NCI-H345 (cell line): ENCODE measurements at regions not wholly inside any gene's neighbourhood (a gene's known extent, or its start where the extent isn't known, plus 50 kb on each side); places are given as distances from the start of the nearest gene placed in this dataset.
"Not testable (repeated sequence)": the region's sequence is repeated elsewhere in the genome, so short reads cannot be mapped to it uniquely, and the experiment has no call there.

Source experiments
- DNase-seq: peaks from one replicate; lab custom pipeline; 2025; lab: John Stamatoyannopoulos, UW

DNA sequence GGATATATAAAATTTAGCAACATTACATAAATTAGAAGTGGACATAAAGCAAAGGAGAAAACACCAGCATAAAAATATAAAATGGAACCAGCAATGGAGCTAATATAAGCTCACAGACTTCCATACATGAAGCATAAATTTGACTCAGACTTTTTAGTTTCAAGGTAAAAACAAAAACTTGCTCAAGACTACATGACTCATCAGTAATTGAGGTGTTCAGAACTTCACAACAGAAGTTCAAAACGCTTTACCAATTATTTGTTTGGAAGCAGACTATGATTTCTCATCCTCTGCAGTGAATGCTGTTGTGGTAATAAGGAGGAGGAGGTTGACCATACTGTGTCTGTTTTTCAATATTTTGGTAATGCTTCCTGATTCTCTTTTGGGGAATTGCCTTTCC lies 192.0 kb upstream of the MEIS1 start:
- DNase-seq: not testable (repeated sequence)

GRCh38 chr2:66242099-66242789 lies 192.7 kb upstream of the MEIS1 start:
- no peak for DNase-seq

GRCh38 chr2:66240286-66240685 lies 194.6 kb upstream of the MEIS1 start:
- no peak for DNase-seq

DNA sequence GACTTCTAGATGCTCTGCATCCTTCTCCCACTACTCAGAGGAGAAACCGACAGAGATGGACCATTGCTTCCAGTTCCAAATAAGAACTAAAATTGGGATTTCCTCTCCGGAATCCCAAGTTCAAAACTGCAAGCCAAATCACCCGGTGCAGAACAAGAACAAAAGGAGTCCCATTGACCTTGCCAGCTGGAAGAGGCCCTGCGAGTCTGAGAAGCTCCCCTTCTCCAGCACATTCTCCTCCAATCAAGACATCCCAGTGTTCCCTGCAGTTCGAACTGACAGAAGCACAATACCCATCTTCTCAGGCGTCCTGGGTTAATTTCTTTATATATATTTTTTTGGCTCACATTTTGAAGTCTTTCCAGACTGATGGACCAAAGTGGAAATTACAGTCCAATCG lies 195.3 kb upstream of the MEIS1 start:
- no peak for DNase-seq

DNA sequence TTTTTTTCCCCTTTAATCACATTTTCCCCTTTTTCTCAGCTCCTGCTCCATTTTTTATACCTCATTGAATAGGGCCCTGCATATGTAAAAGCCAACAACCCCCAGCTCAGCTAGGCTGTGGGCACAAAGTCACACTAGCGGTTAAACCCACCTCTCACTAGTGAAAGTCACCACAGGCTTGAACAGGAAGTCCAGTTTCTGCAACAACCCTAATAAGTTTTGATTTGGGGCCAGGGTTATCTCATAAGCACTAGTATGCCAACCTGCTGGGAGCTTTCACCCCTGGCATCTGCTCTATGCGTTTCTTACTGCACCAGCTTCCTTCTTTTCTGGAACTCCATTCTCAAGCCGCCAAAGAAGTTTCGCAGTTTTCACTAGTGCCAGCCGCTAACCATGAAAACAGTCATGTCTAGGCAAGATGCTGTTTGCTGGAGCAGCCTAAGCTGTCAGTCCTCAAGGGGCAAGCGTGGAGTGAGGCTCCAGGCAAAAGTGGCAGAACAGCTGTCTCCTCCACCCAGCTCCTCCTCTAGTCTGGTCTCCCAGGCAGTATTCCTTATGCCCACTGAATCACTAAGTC lies 197.0 kb upstream of the MEIS1 start:
- no peak for DNase-seq

DNA sequence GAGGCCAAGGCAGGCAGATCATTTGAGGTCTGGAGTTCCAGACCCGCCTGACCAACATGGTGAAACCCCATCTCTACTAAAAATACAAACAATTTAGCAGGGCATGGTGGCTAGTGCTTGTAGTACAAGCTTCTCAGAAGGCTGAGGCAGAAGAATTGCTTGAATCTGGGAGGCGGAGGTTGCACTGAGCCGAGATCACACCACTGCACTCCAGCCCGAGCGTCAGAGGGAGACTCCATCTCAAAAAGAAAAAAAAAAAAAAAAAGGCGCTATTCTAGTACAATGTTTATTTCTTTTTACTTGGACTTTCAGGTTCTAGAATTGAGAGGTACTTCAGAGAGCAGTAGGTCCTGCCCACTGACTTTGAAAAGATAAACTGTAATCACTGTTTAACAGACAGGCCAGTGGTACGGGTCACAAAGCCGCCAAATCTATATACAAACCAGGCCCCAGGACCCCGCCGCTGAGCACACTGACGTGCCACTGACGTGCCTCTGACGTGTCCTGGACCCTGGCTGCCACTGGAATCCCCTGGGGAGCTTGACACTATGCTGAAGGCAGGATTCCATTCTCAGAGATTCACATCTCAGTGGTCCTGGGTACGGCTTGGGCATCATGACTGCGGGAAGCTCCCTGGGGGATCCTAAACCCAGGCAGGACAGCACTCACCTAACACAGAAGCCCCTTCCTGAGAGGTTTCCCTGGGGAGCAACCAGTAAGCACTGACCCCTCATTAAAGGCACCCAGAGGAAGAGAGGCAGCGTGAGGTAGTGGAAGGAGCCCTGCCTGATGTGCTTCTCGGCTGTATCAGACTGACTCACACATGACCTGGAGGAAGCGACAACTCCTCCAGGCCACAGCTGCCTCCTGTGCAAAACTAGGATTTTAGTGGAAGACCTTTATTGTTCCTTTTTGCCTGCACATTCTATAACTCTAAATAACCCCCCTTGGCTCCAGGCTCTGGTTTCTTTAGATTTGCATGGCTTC lies 197.8 kb upstream of the MEIS1 start:
- no peak for DNase-seq

DNA sequence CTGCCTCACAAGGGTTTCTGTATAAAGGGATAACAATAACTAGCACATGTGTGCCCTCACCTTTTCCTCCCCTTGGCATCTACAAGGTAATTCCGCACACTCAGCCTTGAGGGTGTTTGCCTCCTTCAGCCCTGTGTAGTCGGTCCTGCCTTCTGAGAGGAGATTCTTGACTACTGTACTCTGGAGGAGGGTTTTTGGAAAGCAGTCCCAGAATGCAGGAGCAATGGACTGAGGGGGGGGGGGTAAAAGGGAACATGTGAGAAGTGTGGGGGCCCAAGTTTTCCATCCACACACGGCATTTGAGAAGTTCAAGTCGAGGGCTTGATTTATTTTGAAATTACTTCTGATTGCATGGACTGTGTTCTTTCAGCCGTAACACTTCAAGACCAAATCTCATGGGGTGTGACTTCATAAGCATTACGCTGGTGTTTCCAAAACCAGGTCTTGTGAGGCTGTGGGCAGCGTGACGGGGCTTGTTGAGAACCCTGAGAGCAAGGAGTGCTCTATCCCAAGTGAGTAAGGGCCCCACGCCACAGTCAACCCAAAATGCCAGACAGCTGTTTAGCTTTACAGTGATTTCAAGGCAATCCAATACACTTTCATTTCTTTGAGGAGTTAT lies 198.7 kb upstream of the MEIS1 start:
- DNase-seq: no peak

- no peak for DNase-seq
Measured at GRCh38 chr2:66235428-66235827, 199.5 kb upstream of the MEIS1 start.

- DNase-seq: no peak
Measured at GRCh38 chr2:66233981-66234380, 200.9 kb upstream of the MEIS1 start.

- DNase-seq: no peak
Measured at GRCh38 chr2:66228128-66228547, 206.8 kb upstream of the MEIS1 start.

DNA sequence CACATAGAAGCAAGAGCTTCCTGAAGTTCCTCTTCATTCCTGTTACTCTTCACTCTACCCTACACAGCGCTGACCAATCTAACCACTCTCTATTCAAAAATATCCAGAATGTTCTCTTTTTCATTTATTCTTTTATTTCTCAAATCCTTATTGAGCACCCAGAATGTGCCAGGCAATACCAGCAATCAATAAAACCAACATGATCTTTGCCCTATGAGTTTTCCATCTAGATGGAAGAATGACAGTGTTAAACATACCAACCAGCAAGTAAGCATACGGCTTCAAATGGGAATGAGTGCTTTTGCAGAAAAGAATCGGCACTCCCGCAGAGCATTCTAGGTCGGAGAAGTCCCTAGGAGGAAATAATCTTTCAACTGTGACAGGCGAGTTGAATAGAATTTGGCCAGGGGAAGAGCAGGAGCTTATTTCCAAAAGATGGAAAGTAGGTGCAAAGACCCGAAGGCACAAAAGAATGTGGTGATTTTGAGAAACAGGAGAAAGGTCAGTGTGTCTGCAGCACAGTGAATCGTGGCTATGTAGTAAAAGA lies 217.8 kb upstream of the MEIS1 start:
- no peak for DNase-seq

- DNase-seq: peak; percentile 30
Measured at GRCh38 chr2:66212749-66213148, 222.2 kb upstream of the MEIS1 start.

GRCh38 chr2:66202586-66202985 lies 232.3 kb upstream of the MEIS1 start:
- no peak for DNase-seq

- DNase-seq: no peak
Measured at GRCh38 chr2:66201242-66201641, 233.7 kb upstream of the MEIS1 start.

DNA sequence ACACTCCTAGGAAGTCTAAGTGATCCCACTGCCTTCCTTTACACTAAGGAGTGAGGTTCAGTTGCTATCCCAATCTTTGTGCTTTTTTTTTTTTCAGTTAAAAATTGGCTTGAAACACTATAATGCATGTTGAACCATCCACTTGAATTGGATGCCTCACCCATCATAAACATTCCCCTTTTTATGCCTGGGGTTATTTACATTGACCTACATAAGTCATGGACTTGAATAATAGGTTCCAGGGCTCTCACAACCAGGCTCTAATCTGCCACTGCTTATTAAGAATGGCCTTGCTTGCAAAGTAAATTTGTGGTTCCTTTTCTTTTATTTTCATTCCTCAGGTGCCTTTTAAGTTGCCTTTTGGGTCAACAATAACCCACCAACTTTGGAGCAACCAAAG lies 236.1 kb upstream of the MEIS1 start:
- peak; percentile 5 for DNase-seq

- no peak for DNase-seq
Measured at GRCh38 chr2:66192888-66193287, 242.0 kb upstream of the MEIS1 start.

- DNase-seq: no peak
Measured at GRCh38 chr2:66191311-66191710, 243.6 kb upstream of the MEIS1 start.

DNA sequence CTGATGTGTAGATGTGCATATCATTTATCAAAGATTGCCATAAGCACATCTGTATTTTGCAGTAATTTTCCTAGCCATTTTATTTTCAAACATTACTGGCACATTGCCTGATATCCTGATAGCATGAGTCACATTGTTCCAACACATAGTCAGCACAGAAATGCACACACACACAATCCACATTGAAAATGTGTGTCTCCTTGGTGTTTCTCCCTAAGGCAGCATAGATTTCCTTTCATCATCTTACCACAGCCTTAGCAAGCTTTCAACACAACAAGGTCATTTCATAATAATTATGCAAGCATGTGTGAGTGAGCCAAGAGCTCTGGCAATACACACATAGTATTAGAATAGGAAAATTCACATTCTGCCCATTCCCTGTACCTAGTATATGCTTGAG lies 245.4 kb upstream of the MEIS1 start:
- no peak for DNase-seq

DNA sequence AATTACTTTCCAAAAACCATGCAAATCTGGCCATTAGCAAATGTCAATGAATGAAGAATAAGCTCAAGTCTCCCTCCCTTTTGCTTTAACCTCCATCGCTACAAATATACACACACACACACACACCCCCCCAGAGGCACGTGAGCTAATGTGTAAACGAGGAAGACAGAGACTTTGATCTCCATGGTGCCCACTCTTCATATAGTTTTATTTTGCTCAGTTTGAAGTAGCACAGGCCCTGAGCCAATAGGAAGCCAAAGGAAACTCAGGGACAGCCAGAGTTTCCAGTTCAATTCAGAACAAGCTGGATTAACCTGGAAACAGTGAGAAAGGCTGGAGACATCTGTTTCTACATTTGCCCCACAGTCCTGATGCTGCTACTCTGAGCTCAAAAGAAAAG lies 248.4 kb upstream of the MEIS1 start:
- no peak for DNase-seq

GRCh38 chr2:66185497-66186054 lies 249.3 kb upstream of the MEIS1 start:
- DNase-seq: no peak

- not testable (repeated sequence) for DNase-seq
Measured at GRCh38 chr2:66177128-66177796, 257.7 kb upstream of the MEIS1 start.
